HEK293T (cell line): ENCODE measurements at regions not wholly inside any gene's neighbourhood (a gene's known extent, or its start where the extent isn't known, plus 50 kb on each side); places are given as distances from the start of the nearest gene placed in this dataset.

Experiments
- FOXA1 ChIP-seq: fragments of 450-650 bp; IDR thresholded peaks from 2 replicates; pipeline ENCODE4 v1.6.1; 2016; ENCODE audit warnings: mild to moderate bottlenecking
- FOXK2 ChIP-seq: fragments of 450-650 bp; IDR thresholded peaks from 2 replicates; pipeline ENCODE4 v1.6.1; 2016; ENCODE audit warnings: mild to moderate bottlenecking
- HDGF ChIP-seq: fragments of 450-650 bp; IDR thresholded peaks from 2 replicates; pipeline ENCODE4 v1.6.1; 2017; ENCODE audit warnings: antibody characterized with exemption, borderline replicate concordance
- SP1 ChIP-seq: fragments of 450-650 bp; IDR thresholded peaks from 2 replicates; pipeline ENCODE4 v1.6.1; 2017
- TF ChIP-seq, protein P1 (sequence below): fragments of 450-650 bp; IDR thresholded peaks from 2 replicates; pipeline ENCODE4 v1.6.1; 2016

DNA sequence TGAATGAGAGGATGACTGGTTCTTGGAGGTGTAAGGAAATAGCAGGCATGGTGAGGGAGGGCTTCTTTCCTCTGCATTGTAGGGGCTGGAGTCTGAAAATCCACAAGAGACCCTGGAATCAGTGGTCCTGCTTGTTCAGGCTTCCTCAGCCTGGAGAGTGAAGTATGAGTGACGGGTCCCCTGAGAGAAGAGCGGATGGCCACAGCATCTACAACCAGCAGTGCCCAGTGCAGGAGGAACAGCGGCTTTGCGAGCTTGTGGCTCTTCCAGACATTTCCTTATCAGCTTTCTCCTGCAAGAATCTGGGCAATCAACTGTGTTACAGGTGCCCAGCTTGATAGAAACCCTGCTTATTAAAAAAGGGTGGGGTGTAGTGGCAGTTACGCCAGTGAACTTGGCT is 97.0 kb upstream of the HES1 start:
- no peak for TF ChIP-seq HDGF
- TF ChIP-seq SP1 = no peak
- TF ChIP-seq FOXA1 = no peak
- TF ChIP-seq, protein P1, sequence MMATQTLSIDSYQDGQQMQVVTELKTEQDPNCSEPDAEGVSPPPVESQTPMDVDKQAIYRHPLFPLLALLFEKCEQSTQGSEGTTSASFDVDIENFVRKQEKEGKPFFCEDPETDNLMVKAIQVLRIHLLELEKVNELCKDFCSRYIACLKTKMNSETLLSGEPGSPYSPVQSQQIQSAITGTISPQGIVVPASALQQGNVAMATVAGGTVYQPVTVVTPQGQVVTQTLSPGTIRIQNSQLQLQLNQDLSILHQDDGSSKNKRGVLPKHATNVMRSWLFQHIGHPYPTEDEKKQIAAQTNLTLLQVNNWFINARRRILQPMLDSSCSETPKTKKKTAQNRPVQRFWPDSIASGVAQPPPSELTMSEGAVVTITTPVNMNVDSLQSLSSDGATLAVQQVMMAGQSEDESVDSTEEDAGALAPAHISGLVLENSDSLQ = no peak
- TF ChIP-seq FOXK2 = no peak
